Thoracic aorta (tissue), 2 donors: ENCODE measurements at regions not wholly inside any gene's neighbourhood (a gene's known extent, or its start where the extent isn't known, plus 50 kb on each side); places are given as distances from the start of the nearest gene placed in this dataset.

Experiments used
- ATAC-seq: fragments of 150-250 bp; one replicate; pipeline ENCODE4 v1.8.0; 2017; ENCODE audit warnings: low read depth; ENCODE audit not compliant: insufficient number of reproducible peaks, low FRiP score
- DNase-seq: peaks from one replicate; pipeline ENCODE4 v3.0.0-alpha.2; 2020; ENCODE audit warnings: low spot score
- H3K27ac ChIP-seq, 2 donors: fragments of 200-600 bp; sonication (generic); 1 replicate in 1 of 2; 2 replicates in 1 of 2; pipeline ENCODE4 v1.5.1; 2016; ENCODE audit warnings: mild to moderate bottlenecking in 2 of 2, moderate library complexity in 2 of 2
- H3K27me3 ChIP-seq: fragments of 200-600 bp; sonication (generic); replicated peaks from 2 replicates; pipeline ENCODE4 v1.6.0; 2016; ENCODE audit warnings: mild to moderate bottlenecking; ENCODE audit not compliant: insufficient read depth
- H3K36me3 ChIP-seq: fragments of 200-600 bp; sonication (generic); one replicate; pipeline ENCODE4 v1.5.1; 2016
- H3K4me1 ChIP-seq, 2 donors: fragments of 200-600 bp; sonication (generic); 1 replicate in 1 of 2; 2 replicates in 1 of 2; pipeline versions ENCODE4 v1.5.1 to v1.6.0; 2016; ENCODE audit warnings: low read depth in 2 of 2, mild to moderate bottlenecking in 1 of 2; ENCODE audit not compliant: control insufficient read depth in 1 of 2
- H3K4me3 ChIP-seq: fragments of 200-600 bp; sonication (generic); 2 replicates; pipeline ENCODE4 v1.5.1; 2016; ENCODE audit warnings: mild to moderate bottlenecking
- H3K9me3 ChIP-seq: fragments of 200-600 bp; sonication (generic); 2 replicates; pipeline ENCODE4 v1.5.1; 2016
- TF ChIP-seq, protein P1 (sequence below): fragments of 200-600 bp; sonication (generic); IDR thresholded peaks from one replicate; pipeline ENCODE4 v1.5.1; 2019; ENCODE audit warnings: antibody characterized with exemption

DNA sequence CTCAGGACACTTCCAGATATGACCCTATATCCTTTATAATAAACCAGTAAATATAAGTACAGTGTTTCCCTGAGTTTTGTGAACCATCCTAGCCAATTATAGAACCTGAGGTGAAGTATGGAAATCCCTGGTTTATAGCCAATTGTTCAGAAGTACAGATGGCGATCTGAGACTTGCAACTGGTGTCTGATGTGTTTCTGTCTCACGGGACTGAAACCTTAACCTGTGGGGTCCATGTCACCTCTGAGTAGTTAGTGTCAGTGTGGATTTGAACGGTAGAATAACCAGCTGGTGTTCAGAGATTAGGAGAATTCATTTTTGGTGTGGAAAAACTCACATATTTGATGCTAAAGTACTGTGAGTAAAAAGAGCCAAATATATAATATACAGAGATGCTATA is 606.6 kb downstream of the MAFB start:
- H3K36me3 ChIP-seq: no peaks in the 10 kb centered on the region
- H3K27me3 ChIP-seq: no peaks in the 10 kb centered on the region
- no peaks in the 10 kb centered on the region for H3K4me1 ChIP-seq
- ATAC-seq (no peak), DNase-seq (no peak)
- TF ChIP-seq, protein P1, sequence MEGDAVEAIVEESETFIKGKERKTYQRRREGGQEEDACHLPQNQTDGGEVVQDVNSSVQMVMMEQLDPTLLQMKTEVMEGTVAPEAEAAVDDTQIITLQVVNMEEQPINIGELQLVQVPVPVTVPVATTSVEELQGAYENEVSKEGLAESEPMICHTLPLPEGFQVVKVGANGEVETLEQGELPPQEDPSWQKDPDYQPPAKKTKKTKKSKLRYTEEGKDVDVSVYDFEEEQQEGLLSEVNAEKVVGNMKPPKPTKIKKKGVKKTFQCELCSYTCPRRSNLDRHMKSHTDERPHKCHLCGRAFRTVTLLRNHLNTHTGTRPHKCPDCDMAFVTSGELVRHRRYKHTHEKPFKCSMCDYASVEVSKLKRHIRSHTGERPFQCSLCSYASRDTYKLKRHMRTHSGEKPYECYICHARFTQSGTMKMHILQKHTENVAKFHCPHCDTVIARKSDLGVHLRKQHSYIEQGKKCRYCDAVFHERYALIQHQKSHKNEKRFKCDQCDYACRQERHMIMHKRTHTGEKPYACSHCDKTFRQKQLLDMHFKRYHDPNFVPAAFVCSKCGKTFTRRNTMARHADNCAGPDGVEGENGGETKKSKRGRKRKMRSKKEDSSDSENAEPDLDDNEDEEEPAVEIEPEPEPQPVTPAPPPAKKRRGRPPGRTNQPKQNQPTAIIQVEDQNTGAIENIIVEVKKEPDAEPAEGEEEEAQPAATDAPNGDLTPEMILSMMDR: no peak
- no peak overlapping the region for H3K27ac ChIP-seq
- no peak overlapping the region for H3K4me3 ChIP-seq
- H3K9me3 ChIP-seq: no peaks in the 10 kb centered on the region

- TF ChIP-seq, protein P1: no peak
- no peak overlapping the region for H3K4me3 ChIP-seq
- no peaks in the 10 kb centered on the region for H3K9me3 ChIP-seq
- no peak for DNase-seq
- no peak for ATAC-seq
- H3K4me1 ChIP-seq: no peaks in the 10 kb centered on the region
- H3K27me3 ChIP-seq: no peaks in the 10 kb centered on the region
- no peak overlapping the region for H3K27ac ChIP-seq
- H3K36me3 ChIP-seq: no peaks in the 10 kb centered on the region
These were observed 607.4 kb downstream of the MAFB start for GRCh38 chr20:40081653-40082052.

DNA sequence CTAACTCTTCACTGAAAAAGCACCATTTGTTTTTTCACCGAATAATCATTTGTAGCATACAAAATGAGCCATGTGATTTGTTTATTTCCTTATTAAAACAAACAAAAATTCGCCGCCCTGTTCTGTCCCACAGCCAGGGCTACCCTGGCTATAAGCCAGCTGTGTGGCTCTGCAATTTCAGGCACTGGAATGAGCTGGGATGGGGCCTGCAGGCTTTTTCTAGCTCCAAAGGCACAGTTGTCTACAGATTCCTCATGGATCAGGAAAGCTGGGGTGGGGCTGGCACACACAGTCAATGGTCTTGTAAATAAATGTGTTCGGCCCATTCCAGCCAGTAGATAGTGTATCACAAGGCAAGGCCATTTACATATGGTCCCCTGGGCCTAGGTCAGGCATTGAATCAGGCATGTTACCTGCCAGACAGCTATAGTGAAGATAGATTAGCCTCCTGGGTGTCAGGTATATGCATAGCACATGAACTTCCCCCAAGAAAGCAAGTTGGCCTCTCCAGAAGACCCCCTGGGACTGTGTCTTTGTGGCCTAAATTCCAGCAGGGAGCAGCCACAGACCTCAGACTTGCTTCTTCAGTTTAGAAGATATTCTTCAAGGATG is 608.9 kb downstream of the MAFB start:
- ATAC-seq: no peak
- Histone ChIP-seq H3K27ac (no peak overlapping the region), H3K36me3 (no peaks in the 10 kb centered on the region), H3K27me3 (no peaks in the 10 kb centered on the region), H3K4me1 (no peaks in the 10 kb centered on the region), H3K4me3 (no peak overlapping the region), H3K9me3 (no peaks in the 10 kb centered on the region)
- TF ChIP-seq, protein P1: no peak
- no peak for DNase-seq

DNA sequence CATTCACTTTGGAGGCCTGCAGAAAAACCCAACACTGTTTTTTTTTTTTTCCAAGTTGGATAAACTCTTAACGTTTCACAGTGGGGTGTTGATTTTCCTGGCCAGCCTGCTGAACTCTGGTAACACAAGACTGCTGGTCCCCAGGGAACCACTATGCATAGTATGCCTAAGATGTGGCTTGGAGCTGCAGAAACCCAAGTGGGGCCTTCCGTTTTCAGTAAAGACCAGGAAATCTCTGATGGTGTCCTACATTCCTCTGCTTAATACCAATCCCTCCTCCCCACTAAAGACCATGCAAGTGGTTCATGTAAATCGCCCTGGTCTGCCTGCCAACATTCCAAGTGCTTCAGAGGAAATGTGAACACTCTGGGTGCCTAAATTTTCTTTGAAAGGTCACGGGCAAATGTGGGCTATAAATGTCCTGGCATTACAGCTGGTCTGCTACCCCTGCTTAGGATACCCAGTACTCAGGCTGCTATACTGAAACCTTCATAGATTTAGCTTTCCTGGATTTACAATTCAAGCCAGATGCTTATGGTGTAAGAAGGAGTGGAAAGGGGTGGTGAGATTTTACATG is 615.4 kb downstream of the MAFB start:
- Histone ChIP-seq H3K9me3 (no peaks in the 10 kb centered on the region), H3K4me3 (no peak overlapping the region), H3K27me3 (no peaks in the 10 kb centered on the region), H3K27ac (no peak overlapping the region), H3K4me1 (peaks cover 0 to 8% of the 10 kb centered on the region in 2 donors), H3K36me3 (no peaks in the 10 kb centered on the region)
- TF ChIP-seq, protein P1: no peak
- DNase-seq (no peak), ATAC-seq (no peak)

DNA sequence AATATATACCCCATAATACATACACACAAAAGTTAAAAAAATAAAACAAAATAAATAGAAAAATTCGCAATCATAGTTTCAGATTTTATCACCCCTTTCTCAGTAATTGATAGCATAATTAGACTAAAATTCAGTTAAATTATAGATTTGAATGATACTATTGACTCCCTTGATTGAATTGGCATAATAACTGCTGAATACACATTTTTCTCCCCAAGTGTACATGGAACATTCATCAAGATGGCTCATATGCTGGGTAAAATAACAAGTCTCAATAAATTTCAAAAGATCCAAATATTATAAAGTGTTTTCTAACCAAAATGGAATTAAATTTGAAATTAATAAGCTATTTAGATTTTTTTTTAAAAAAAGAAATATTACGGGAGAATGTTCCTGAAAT is 616.1 kb downstream of the MAFB start:
- TF ChIP-seq, protein P1: no peak
- no peak overlapping the region for H3K27ac ChIP-seq
- H3K27me3 ChIP-seq: no peaks in the 10 kb centered on the region
- no peak for ATAC-seq
- no peak for DNase-seq
- no peaks in the 10 kb centered on the region for H3K36me3 ChIP-seq
- peaks cover 0 to 8% of the 10 kb centered on the region in 2 donors for H3K4me1 ChIP-seq
- no peak overlapping the region for H3K4me3 ChIP-seq
- H3K9me3 ChIP-seq: no peaks in the 10 kb centered on the region
